Panc1 (cell line): ENCODE measurements at regions not wholly inside any gene's neighbourhood (a gene's known extent, or its start where the extent isn't known, plus 50 kb on each side); places are given as distances from the start of the nearest gene placed in this dataset.
"Not testable (repeated sequence)": the region's sequence is repeated elsewhere in the genome, so short reads cannot be mapped to it uniquely, and the experiment has no call there.

Source experiments
- ATAC-seq: fragments of 200-7000 bp; cut with Tn5 transposase; 2 replicates; pipeline ENCODE4 v1.9.1; 2020; ENCODE audit warnings: mild to moderate bottlenecking, moderate library complexity
- BruUV-seq: library from RNA; stranded (reverse); fragments of 400-500 nt; replicated peaks from 2 replicates; lab custom pipeline; 2021; lab: Mats Ljungman, UMichigan
- CTCF ChIA-PET: fragments of 300-600 bp; sonication (Branson Sonifier 250); formaldehyde crosslinking; loops from one replicate; lab custom pipeline; 2022; ENCODE audit warnings: antibody characterized with exemption; lab: Charles Lee
- POLR2A ChIA-PET: fragments of 300-600 bp; sonication (Branson Sonifier 250); formaldehyde crosslinking; loops from one replicate; lab custom pipeline; 2022; ENCODE audit warnings: antibody characterized with exemption; lab: Charles Lee
- DNase-seq: peaks from one replicate; pipeline ENCODE4 v3.0.0-alpha.2; 2010; ENCODE audit warnings: low read depth, low spot score
- H3K27ac ChIP-seq: 2 replicates; pipeline ENCODE4 v1.5.1; 2011; ENCODE audit warnings: mild to moderate bottlenecking, low read length, inconsistent platforms
- H3K27me3 ChIP-seq: fragments of 200-500 bp; sonication (Bioruptor generic); 2 replicates; pipeline ENCODE4 v1.6.0; 2014; ENCODE audit warnings: low read length, inconsistent platforms; ENCODE audit not compliant: control insufficient read depth, insufficient read depth
- H3K36me3 ChIP-seq: fragments of 200-500 bp; sonication (Bioruptor generic); 2 replicates; pipeline ENCODE4 v1.5.1; 2014; ENCODE audit warnings: inconsistent platforms, mild to moderate bottlenecking, low read length, moderate library complexity; ENCODE audit not compliant: control insufficient read depth, insufficient read depth
- H3K4me1 ChIP-seq: 2 replicates; pipeline ENCODE4 v1.5.1; 2011; ENCODE audit warnings: inconsistent platforms, mild to moderate bottlenecking, low read length, moderate library complexity; ENCODE audit not compliant: control insufficient read depth, insufficient read depth
- H3K4me3 ChIP-seq, 2 experiments: 2 replicates each; pipeline ENCODE4 v1.5.1; 2011 to 2012; ENCODE audit warnings: low read depth in 2 of 2, low read length in 2 of 2, mild to moderate bottlenecking in 2 of 2, inconsistent platforms in 1 of 2, moderate library complexity in 1 of 2
- H3K9me3 ChIP-seq: fragments of 200-500 bp; sonication (Bioruptor generic); 2 replicates; pipeline ENCODE4 v1.5.1; 2014; ENCODE audit warnings: low read depth, mild to moderate bottlenecking, inconsistent platforms, low read length, moderate library complexity; ENCODE audit not compliant: control insufficient read depth, insufficient read depth
- in situ Hi-C: cut with HindIII; loops from 2 replicates; pipeline ENCODE4 v1.10.0; 2016; ENCODE audit warnings: low sequenced_read_pairs, low pct_unique_long_range_greater_than_20kb
- intact Hi-C: fragments of 100-400 bp; cut with micrococcal nuclease; formaldehyde crosslinking; loops from one replicate; pipeline ENCODE4 v1.10.0; 2022; ENCODE audit not compliant: unreplicated experiment

GRCh38 chr14:19268047-19268627, 166.0 kb downstream of the POTEG start:
- ATAC-seq, H3K9me3 ChIP-seq, intact Hi-C loops, POLR2A ChIA-PET, H3K4me3 ChIP-seq, H3K27me3 ChIP-seq, H3K36me3 ChIP-seq, H3K27ac ChIP-seq, DNase-seq, BruUV-seq, in situ Hi-C loops, H3K4me1 ChIP-seq, CTCF ChIA-PET: not testable (repeated sequence)

DNA sequence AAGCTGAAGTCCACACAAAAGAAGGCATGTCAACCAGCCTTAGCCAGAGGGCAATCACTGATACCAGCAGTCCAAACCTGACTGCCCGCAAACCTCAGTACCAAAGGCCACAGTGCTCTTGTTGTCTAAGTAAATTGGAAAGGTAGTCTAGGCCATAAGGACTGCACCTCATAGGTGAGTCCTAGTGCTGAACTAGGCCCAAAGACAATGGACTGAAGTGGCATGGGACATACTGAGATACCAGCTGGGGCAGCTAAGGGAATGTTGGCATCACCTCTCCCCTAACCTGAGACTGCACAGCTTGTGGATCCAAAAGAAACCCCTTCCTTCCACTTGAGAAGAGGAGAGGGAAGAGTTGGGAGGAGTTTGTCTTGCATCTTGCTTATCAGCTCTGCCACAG, 161.9 kb downstream of the POTEG start:
- H3K36me3 ChIP-seq, intact Hi-C loops, ATAC-seq, H3K27ac ChIP-seq, POLR2A ChIA-PET, DNase-seq, H3K4me3 ChIP-seq, H3K4me1 ChIP-seq, CTCF ChIA-PET, H3K27me3 ChIP-seq, H3K9me3 ChIP-seq, BruUV-seq, in situ Hi-C loops: not testable (repeated sequence)

DNA sequence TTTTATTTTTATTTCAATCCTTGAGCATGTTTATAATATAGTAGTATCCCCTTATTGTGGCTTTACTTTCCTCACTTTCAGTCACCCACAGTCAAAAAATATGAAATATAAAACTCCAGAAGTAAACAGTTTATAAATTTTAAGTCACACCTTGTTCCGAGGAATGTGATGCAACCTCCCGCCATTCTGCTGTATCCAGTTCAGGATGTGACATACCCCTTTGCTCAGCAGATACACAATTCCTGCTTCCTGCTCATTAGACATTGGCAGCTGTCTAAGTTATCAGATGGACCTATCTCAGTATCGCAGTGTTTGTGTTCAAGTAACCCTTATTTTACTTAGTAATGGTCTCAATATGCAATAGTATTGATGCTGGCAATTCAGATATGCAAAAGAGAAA, 144.5 kb downstream of the POTEG start:
- intact Hi-C loops, DNase-seq, BruUV-seq, H3K4me1 ChIP-seq, CTCF ChIA-PET, H3K36me3 ChIP-seq, ATAC-seq, H3K27ac ChIP-seq, in situ Hi-C loops, H3K9me3 ChIP-seq, H3K27me3 ChIP-seq, H3K4me3 ChIP-seq, POLR2A ChIA-PET: not testable (repeated sequence)

- H3K4me1 ChIP-seq, H3K9me3 ChIP-seq, CTCF ChIA-PET, H3K27ac ChIP-seq, H3K36me3 ChIP-seq, POLR2A ChIA-PET, H3K4me3 ChIP-seq, ATAC-seq, BruUV-seq, in situ Hi-C loops, H3K27me3 ChIP-seq, DNase-seq, intact Hi-C loops: not testable (repeated sequence)
These were observed 133.9 kb downstream of the POTEG start for GRCh38 chr14:19300243-19300642.

DNA sequence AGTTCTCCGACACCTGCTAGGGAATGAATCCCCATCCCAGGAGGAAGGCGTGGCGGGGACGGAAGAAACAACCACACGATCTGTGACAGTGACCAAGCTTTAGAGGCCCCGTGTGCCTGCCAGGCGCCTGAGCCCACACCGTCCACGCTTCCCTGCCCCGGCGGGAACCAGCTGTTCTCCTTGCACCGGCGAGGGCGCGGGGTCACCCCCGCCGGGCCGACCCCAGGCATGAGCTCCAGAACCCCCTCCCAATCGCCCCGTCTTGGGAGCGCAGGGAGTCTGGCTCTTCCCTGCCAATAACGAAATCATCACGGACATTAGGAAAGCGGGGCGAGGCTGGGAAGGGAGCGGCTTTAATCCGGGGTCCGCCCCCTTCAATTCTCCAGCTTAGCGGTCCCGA, 133.3 kb downstream of the POTEG start:
- H3K27ac ChIP-seq, H3K4me1 ChIP-seq, POLR2A ChIA-PET, H3K27me3 ChIP-seq, intact Hi-C loops, DNase-seq, ATAC-seq, H3K36me3 ChIP-seq, CTCF ChIA-PET, BruUV-seq, in situ Hi-C loops, H3K4me3 ChIP-seq, H3K9me3 ChIP-seq: not testable (repeated sequence)

GRCh38 chr14:19303844-19304243, 130.3 kb downstream of the POTEG start:
- H3K9me3 ChIP-seq, BruUV-seq, H3K27me3 ChIP-seq, DNase-seq, H3K4me1 ChIP-seq, POLR2A ChIA-PET, H3K4me3 ChIP-seq, CTCF ChIA-PET, intact Hi-C loops, in situ Hi-C loops, H3K36me3 ChIP-seq, H3K27ac ChIP-seq: not testable (repeated sequence)
- ATAC-seq: 0 out of 2 replicates have a peak, but pooled peaks have one; percentile 18

DNA sequence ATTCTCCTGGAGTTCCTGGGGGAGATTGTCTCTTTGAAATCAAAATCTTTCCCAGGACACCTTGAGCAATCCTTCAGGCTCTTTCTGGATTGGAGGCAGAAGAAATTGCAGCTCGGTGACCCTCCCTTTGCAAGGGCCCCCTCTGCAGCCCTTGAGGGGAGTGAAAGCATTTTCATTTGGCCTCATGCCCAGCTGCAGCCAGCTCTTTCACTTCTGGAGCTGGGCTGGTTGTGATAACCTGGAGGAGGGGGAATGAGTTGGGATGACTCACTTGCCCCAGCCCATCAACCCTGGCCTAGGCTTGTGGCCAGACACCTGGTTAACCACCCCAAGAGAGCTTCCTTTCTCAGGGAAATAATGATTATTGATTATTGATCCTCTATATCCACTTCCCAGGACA, 129.7 kb downstream of the POTEG start:
- CTCF ChIA-PET, DNase-seq, H3K27ac ChIP-seq, in situ Hi-C loops, H3K27me3 ChIP-seq, POLR2A ChIA-PET, H3K4me1 ChIP-seq, intact Hi-C loops, H3K36me3 ChIP-seq, H3K4me3 ChIP-seq, H3K9me3 ChIP-seq: not testable (repeated sequence)
- ATAC-seq: 0 out of 2 replicates have a peak, but pooled peaks have one; percentile 28
- TSS peak; percentile 40 for BruUV-seq
